Astrocyte of the cerebellum (primary cell): ENCODE measurements at regions not wholly inside any gene's neighbourhood (a gene's known extent, or its start where the extent isn't known, plus 50 kb on each side); places are given as distances from the start of the nearest gene placed in this dataset.

Source experiments
- DNase-seq: peaks from one replicate; pipeline ENCODE4 v3.0.0-alpha.2; 2011; ENCODE audit warnings: low read depth
- H3K4me3 ChIP-seq: 2 replicates; pipeline ENCODE4 v1.5.1; 2011; ENCODE audit warnings: mild to moderate bottlenecking, low read depth, low read length, moderate library complexity
- CTCF ChIP-seq: IDR thresholded peaks from 2 replicates; pipeline ENCODE4 v1.5.1; 2012; ENCODE audit warnings: low read length, low read depth, moderate library complexity, mild to moderate bottlenecking; ENCODE audit errors: missing control alignments
- in situ Hi-C: cut with HindIII; loops from 2 replicates; pipeline ENCODE4 v1.10.0; 2017; ENCODE audit warnings: low sequenced_read_pairs

- H3K4me3 ChIP-seq: no peak overlapping the region
- no peak for TF ChIP-seq CTCF
- no peak for DNase-seq
- in situ Hi-C loops: no loop called here
Measured at GRCh38 chrX:109281483-109282275, 200.2 kb downstream of the GUCY2F start.

DNA sequence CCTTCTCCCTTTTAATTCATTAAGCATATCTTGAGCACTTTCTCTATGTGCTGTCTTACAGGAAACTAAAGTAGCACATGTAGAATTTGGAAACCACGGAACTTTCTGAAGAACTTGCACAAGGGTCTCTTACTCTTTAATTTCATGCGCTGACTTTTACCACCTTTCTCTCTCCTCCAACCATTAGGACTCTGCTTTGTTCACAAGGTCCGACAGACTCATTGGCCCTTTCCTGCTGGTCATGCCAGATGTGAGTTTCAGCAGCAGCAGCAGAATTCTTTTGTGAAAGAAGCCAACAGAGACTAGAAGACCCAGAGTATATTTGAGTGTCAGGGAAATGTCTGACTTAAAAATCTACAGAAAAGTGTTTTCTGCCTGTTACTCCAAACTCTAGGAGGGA is 207.1 kb downstream of the GUCY2F start:
- no peak for DNase-seq
- no peak overlapping the region for H3K4me3 ChIP-seq
- in situ Hi-C loops: no loop called here
- TF ChIP-seq CTCF: no peak

DNA sequence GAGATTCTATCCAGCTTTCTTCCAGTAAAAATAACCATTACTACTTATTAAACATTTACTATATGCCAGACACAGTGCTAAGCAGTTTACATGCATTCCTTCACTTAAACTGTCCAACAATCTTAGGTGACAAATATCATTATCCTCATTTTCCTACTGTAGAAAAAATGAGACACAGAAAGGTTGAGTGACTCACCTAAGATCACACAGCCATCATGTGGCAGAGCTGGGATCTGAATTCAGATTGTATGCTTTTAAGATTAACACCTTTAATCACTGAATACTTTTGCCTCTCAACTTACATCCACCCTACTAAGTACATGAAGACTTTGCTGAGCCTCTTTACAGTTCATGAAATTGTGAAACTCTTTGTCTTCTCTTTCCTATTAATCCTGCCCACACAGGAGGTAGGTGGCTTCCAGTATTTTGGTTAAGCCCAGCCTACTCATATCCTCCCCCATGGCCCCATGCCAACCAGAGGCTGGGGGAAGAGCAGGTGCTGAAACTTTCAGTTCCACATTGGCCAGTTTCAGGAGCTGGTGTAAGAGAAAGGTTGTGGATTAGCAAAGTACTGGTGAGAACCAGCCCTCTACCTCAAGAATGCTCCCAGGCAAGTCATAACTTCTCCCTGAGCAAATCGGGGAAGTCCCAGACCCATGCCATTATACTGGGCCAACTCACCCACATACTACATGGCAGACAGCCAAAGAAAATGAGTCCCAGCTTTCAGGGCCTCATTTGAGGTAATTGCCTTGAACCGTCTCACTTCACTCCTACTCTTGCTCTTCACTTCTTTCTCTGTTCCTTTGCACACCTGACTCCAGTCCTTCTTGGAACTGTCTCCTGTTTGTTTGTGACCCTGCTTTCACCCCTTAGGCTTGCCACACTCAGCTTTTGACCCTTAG is 211.1 kb downstream of the GUCY2F start:
- in situ Hi-C loops: no loop called here
- H3K4me3 ChIP-seq: no peak overlapping the region
- DNase-seq: peak; percentile 1
- no peak for TF ChIP-seq CTCF

DNA sequence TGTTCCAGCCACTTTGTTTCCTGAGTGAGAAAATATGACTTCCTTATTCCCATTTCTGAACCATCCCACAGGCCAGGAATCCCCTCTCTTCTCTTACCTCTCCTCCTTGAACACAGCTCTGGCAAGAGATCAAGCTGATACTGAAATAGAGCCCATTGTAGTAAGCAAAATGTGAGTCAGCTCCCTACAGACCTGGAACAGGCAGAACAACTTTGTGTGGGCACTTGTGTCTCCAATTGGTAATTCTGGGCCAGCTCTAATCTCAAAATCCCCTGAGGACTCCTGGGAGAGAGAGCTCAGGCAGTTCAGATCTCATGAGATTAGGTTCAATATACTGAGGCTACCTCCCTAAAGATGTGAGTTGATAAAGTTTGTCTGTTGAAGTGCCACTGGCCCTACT is 213.5 kb downstream of the GUCY2F start:
- DNase-seq: no peak
- H3K4me3 ChIP-seq: no peak overlapping the region
- in situ Hi-C loops: no loop called here
- no peak for TF ChIP-seq CTCF

DNA sequence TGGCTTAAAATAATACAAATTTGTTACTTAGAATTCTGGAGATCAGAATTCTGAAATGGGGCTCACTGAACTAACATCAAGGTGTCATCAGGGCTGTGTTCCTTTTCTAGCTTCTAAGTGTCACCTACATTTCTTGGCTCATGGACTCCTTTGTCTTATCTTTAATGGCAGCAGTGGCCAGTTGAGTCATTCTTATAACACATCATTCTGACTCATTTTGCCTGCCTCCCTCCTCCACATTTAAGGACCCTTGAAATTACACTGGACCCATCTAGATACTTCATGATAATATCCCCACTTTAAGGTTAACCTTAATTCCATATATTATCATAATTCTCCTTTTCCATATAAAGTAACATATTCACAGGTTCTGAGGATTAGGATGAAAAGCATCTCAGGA is 215.9 kb downstream of the GUCY2F start:
- H3K4me3 ChIP-seq: no peak overlapping the region
- in situ Hi-C loops: no loop called here
- DNase-seq: no peak
- TF ChIP-seq CTCF: no peak

GRCh38 chrX:109264878-109265277 is 217.0 kb downstream of the GUCY2F start:
- no peak overlapping the region for H3K4me3 ChIP-seq
- no peak for TF ChIP-seq CTCF
- no peak for DNase-seq
- in situ Hi-C loops: no loop called here
